Lower lobe of right lung (tissue), 2 donors: ENCODE measurements at regions not wholly inside any gene's neighbourhood (a gene's known extent, or its start where the extent isn't known, plus 50 kb on each side); places are given as distances from the start of the nearest gene placed in this dataset.
A peak's percentile ranks its signal among the peaks of the same experiment; 100 is the strongest.

ENCODE experiments used
- ATAC-seq, 2 donors: fragments of 200-7000 bp; cut with Tn5 transposase; one replicate each; pipeline ENCODE4 v1.9.1; 2020 to 2022; ENCODE audit warnings: mild to moderate bottlenecking in 2 of 2, moderate library complexity in 2 of 2
- DNase-seq: peaks from one replicate; pipeline ENCODE4 v3.0.0-alpha.2; 2020
- H3K27ac ChIP-seq: fragments of 200-600 bp; one replicate; pipeline ENCODE4 v1.8.0; 2022
- H3K27me3 ChIP-seq: fragments of 200-600 bp; one replicate; pipeline ENCODE4 v1.8.0; 2022; ENCODE audit warnings: low read depth
- H3K36me3 ChIP-seq: fragments of 200-600 bp; one replicate; pipeline ENCODE4 v1.8.0; 2022; ENCODE audit warnings: mild to moderate bottlenecking
- H3K4me1 ChIP-seq: fragments of 200-600 bp; one replicate; pipeline ENCODE4 v1.8.0; 2022
- H3K4me3 ChIP-seq: fragments of 200-600 bp; one replicate; pipeline ENCODE4 v1.8.0; 2022; ENCODE audit warnings: mild to moderate bottlenecking
- H3K9me3 ChIP-seq: fragments of 200-600 bp; one replicate; pipeline ENCODE4 v1.8.0; 2022
- intact Hi-C: fragments of 100-400 bp; cut with DNase I; formaldehyde crosslinking; loops from one replicate; pipeline ENCODE4 v1.11.0; 2022
- TF ChIP-seq, protein P1 (sequence below): fragments of 200-600 bp; IDR thresholded peaks from one replicate; pipeline ENCODE4 v1.8.0; 2022; ENCODE audit warnings: antibody characterized with exemption, mild to moderate bottlenecking
- donor health status: DM: no; HTN: yes; CAD: no; lungs with severe emphysema.

DNA sequence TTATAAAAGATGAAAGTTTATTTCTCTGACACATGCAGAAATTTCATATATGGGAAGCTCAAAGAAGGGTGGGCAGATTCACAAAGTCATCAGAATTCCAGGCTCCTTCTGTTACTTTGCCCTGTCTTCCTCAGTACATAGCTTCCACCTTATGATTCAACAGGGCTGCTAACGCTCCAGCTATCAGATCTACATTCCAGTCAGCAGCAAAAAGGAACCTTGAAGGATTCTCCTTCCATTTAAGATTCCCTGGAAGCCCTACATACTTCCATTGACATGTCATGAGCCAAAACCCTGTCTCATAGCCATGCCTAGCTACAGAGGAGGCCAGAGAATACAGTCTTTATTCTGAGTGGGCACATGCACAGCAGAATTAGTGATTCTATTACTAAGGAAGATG lies 103.3 kb downstream of the NCR2 start:
- Histone ChIP-seq H3K4me1 (peaks cover 12% of the 10 kb centered on the region), H3K27ac (no peak overlapping the region)
- intact Hi-C loops: no loop called here

DNA sequence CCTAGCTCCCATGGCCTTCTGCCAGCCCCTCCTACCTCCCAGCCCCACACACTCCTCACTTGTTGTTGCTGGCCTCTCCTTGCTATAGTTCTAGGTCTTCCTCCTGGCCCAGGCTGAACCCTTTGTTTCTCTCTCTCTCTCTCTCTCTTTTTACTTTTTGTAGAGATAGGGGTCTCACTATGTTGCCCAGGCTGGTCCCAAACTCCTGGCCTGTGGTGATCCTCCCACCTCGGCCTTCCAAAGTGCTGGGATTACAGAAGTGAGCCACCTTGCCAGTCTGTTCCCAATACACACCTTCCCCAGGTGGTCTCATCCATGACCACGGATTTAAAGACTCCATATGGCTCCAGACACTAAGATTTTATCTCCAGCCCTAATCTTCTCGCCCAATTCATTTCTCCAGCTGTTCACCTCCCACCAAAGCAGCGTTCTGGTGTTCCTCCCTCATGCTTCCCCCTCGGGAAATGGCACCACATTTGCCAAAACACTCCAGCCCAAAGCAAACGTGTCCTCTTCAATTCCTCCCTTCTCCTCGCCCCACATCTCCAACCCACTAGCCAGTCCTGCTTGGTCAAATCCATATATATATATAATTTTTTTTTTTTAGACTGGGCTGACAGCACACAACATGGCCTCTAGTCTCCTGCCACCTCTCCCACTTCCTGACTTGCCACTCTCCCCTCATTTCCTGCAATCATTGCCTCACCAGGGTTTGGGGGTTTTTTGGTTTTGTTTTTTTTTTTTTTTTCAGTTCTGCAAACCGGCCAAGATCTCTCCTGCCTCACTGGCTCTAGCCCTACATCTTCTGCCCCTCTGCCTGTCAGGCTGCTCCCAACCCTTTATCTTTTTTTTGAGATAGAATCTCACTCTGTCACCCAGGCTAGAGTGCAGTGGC lies 104.4 kb downstream of the NCR2 start:
- no peak overlapping the region for H3K4me3 ChIP-seq
- no peak for ATAC-seq
- TF ChIP-seq, protein P1, sequence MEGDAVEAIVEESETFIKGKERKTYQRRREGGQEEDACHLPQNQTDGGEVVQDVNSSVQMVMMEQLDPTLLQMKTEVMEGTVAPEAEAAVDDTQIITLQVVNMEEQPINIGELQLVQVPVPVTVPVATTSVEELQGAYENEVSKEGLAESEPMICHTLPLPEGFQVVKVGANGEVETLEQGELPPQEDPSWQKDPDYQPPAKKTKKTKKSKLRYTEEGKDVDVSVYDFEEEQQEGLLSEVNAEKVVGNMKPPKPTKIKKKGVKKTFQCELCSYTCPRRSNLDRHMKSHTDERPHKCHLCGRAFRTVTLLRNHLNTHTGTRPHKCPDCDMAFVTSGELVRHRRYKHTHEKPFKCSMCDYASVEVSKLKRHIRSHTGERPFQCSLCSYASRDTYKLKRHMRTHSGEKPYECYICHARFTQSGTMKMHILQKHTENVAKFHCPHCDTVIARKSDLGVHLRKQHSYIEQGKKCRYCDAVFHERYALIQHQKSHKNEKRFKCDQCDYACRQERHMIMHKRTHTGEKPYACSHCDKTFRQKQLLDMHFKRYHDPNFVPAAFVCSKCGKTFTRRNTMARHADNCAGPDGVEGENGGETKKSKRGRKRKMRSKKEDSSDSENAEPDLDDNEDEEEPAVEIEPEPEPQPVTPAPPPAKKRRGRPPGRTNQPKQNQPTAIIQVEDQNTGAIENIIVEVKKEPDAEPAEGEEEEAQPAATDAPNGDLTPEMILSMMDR: no peak

More for the DNA sequence above, 103.3 kb downstream of the NCR2 start:
- Histone ChIP-seq H3K9me3 (no peaks in the 10 kb centered on the region), H3K36me3 (no peaks in the 10 kb centered on the region), H3K4me3 (no peak overlapping the region), H3K27me3 (peaks cover 18% of the 10 kb centered on the region)
- DNase-seq (no peak), ATAC-seq (no peak)
- TF ChIP-seq, protein P1: no peak

DNA sequence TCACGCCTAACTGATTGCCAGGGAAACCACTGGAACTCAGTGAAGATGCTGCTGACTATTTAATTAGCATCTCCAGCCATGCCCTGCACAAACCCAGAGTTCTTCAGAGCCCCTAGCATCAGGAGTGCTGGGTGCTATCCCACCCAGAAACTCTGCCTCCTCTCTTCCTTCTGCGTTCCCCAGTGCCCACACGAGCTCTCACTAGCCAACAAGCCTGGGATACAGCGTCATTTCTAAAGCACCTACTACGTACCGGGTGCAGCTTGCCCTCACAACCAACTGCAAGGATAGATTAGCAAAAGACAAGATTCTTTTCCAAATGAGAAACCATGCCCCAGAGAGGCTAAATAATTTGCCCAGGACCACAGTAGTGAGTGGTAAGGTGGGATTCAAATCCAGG lies 105.2 kb upstream of the FOXP4 start:
- peaks cover 18% of the 10 kb centered on the region for H3K27me3 ChIP-seq
- H3K4me1 ChIP-seq: peaks cover 13% of the 10 kb centered on the region
- intact Hi-C loops: no loop called here
- TF ChIP-seq, protein P1: no peak
- DNase-seq: no peak
- H3K4me3 ChIP-seq: no peak overlapping the region
- no peaks in the 10 kb centered on the region for H3K36me3 ChIP-seq
- no peak for ATAC-seq
- no peak overlapping the region for H3K27ac ChIP-seq
- H3K9me3 ChIP-seq: no peaks in the 10 kb centered on the region

More for the DNA sequence above, 104.4 kb downstream of the NCR2 start:
- intact Hi-C loops: no loop called here
- Histone ChIP-seq H3K27ac (no peak overlapping the region), H3K36me3 (no peaks in the 10 kb centered on the region), H3K9me3 (no peaks in the 10 kb centered on the region), H3K27me3 (peaks cover 18% of the 10 kb centered on the region), H3K4me1 (peaks cover 13% of the 10 kb centered on the region)
- peak; percentile 6 for DNase-seq

DNA sequence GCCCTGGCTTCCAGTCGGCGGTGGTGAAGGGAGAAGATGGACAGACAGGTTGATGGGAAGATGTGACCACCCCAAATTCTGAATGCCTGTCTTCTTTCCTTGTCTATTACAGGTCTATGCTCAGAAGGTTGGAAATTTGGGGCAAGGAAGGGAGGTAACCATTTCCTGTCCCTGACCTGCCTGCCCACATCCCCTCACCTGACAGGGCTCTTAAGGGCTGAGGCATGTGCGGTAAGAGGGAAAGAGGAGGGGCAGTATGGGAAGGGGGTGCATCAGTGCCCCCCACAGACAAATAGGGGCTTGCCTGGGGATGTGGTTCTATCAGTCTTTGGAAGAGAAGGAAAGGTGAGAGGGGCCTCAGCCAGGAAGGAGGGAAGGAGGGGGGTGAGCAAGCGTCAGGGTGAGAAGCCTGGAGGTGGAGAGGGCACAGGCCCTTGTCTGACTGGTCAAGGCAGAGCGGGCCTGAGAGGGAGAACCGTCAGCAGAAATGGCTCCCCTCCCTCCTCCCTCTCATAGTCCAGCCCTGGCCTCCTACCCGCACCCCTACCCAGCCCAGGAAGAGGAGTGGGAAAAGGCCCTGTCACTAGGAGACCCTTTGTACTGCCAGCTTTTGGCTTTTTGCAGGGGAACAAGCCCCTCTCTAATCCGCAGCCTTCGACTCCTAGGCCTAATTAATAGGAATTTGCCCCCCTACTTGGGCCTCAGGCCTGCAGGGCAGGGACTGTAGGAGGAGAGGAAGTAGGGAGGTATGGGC lies 104.4 kb upstream of the FOXP4 start:
- H3K27me3 ChIP-seq: peaks cover 18% of the 10 kb centered on the region
- intact Hi-C loops: no loop called here
- H3K27ac ChIP-seq: no peak overlapping the region

DNA sequence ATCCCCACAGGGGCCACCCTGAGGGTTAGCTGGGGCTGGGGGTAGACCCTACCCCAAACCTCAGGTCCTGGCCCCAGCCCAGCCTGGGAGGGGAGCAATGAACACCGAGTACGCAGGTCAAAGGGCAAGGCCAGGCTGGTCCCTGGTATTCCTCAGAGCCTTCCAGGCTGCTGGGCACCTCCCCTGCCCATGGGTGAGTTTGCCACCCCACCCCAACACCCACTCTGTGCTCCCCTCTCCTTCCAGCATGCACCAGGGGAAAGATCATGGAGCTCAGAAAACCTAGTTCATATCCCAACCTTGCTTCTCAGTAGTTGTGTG lies 103.9 kb upstream of the FOXP4 start:
- H3K4me1 ChIP-seq: peaks cover 13% of the 10 kb centered on the region
- ATAC-seq (no peak), DNase-seq (peak; percentile 29)
- H3K36me3 ChIP-seq: no peaks in the 10 kb centered on the region
- peaks cover 18% of the 10 kb centered on the region for H3K27me3 ChIP-seq
- no peak overlapping the region for H3K4me3 ChIP-seq
- H3K9me3 ChIP-seq: no peaks in the 10 kb centered on the region
- no peak overlapping the region for H3K27ac ChIP-seq
- intact Hi-C loops: no loop called here
- TF ChIP-seq, protein P1: no peak

More for the DNA sequence above, 104.4 kb upstream of the FOXP4 start:
- Histone ChIP-seq H3K4me1 (peaks cover 13% of the 10 kb centered on the region), H3K9me3 (no peaks in the 10 kb centered on the region), H3K36me3 (no peaks in the 10 kb centered on the region), H3K4me3 (no peak overlapping the region)
- TF ChIP-seq, protein P1: no peak
- no peak for ATAC-seq
- peak; percentile 8 for DNase-seq
